Glutamatergic neuron (in vitro differentiated cells): ENCODE measurements at regions not wholly inside any gene's neighbourhood (a gene's known extent, or its start where the extent isn't known, plus 50 kb on each side); places are given as distances from the start of the nearest gene placed in this dataset.
"Not testable (repeated sequence)": the region's sequence is repeated elsewhere in the genome, so short reads cannot be mapped to it uniquely, and the experiment has no call there.

Experiments used
- DNase-seq: peaks from one replicate; pipeline ENCODE4 v3.0.0; 2022
- H3K27ac Mint-ChIP-seq: one replicate; pipeline ENCODE4 v1.8.0; 2020; ENCODE audit warnings: mild to moderate bottlenecking, mixed read lengths, inconsistent platforms; ENCODE audit not compliant: unreplicated experiment
- H3K27me3 Mint-ChIP-seq: one replicate; pipeline ENCODE4 v1.8.0; 2020; ENCODE audit warnings: mild to moderate bottlenecking, moderate library complexity, mixed read lengths, inconsistent platforms; ENCODE audit not compliant: unreplicated experiment
- H3K36me3 Mint-ChIP-seq: one replicate; pipeline ENCODE4 v1.8.0; 2020; ENCODE audit warnings: mild to moderate bottlenecking, mixed read lengths, inconsistent platforms; ENCODE audit not compliant: unreplicated experiment
- H3K4me1 Mint-ChIP-seq: one replicate; pipeline ENCODE4 v1.8.0; 2020; ENCODE audit warnings: mild to moderate bottlenecking, low read depth, mixed read lengths, inconsistent platforms; ENCODE audit not compliant: unreplicated experiment
- H3K4me3 Mint-ChIP-seq: one replicate; pipeline ENCODE4 v1.8.0; 2020; ENCODE audit warnings: mild to moderate bottlenecking, mixed read lengths, inconsistent platforms; ENCODE audit not compliant: unreplicated experiment
- H3K9me3 Mint-ChIP-seq: one replicate; pipeline ENCODE4 v1.8.0; 2020; ENCODE audit warnings: mild to moderate bottlenecking, moderate library complexity, mixed read lengths, inconsistent platforms; ENCODE audit not compliant: unreplicated experiment
- TF ChIP-seq, protein P1 (sequence below): fragments of 200-600 bp; sonication (generic); IDR thresholded peaks from one replicate; pipeline ENCODE4 v1.5.0; 2021; ENCODE audit not compliant: partially characterized antibody, unreplicated experiment

DNA sequence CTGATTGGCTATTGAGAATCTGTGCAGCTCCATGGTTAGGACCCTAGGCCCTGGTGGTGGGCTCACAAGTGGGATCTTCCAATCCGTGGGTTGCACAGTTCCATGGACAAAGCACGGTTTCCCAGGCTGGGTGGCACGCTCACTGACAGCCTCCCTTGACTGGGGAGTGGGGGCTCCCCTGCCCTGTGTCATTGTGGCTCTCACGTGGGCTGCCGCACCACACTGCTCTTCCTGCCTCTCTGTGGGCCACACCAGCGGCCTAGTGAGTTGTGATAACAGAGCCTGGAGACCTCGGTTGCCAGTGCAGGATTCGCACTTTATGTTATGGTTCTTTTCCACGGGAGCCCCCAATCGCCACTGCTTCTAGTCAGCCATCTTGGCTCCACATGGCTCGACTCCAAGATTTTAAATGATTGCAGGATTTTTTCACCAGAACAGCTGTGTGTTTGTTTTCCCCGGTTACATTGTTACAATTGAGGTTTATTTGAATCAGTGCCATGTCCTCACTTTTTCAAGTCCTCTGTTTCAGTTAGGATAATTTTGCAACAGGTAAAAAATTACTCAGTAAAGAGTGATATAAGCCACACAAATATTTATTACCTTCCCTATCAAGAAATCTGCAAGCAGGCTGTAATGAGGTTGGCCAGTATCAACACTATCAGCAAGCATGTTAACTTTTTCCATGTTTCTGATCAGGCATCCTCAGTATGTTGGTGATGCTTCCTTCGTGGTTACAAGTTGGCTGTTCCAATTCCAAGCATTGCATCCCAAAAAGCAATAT lies 253.8 kb downstream of the ZNF608 start:
- Mint-ChIP-seq H3K9me3 (peaks cover 6% of the 10 kb centered on the region), H3K36me3 (peaks cover 22% of the 10 kb centered on the region), H3K4me1 (no peaks in the 10 kb centered on the region), H3K27ac (no peak overlapping the region), H3K4me3 (no peak overlapping the region), H3K27me3 (peaks cover 2% of the 10 kb centered on the region)
- no peak for DNase-seq
- TF ChIP-seq, protein P1, sequence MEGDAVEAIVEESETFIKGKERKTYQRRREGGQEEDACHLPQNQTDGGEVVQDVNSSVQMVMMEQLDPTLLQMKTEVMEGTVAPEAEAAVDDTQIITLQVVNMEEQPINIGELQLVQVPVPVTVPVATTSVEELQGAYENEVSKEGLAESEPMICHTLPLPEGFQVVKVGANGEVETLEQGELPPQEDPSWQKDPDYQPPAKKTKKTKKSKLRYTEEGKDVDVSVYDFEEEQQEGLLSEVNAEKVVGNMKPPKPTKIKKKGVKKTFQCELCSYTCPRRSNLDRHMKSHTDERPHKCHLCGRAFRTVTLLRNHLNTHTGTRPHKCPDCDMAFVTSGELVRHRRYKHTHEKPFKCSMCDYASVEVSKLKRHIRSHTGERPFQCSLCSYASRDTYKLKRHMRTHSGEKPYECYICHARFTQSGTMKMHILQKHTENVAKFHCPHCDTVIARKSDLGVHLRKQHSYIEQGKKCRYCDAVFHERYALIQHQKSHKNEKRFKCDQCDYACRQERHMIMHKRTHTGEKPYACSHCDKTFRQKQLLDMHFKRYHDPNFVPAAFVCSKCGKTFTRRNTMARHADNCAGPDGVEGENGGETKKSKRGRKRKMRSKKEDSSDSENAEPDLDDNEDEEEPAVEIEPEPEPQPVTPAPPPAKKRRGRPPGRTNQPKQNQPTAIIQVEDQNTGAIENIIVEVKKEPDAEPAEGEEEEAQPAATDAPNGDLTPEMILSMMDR, result no peak

DNA sequence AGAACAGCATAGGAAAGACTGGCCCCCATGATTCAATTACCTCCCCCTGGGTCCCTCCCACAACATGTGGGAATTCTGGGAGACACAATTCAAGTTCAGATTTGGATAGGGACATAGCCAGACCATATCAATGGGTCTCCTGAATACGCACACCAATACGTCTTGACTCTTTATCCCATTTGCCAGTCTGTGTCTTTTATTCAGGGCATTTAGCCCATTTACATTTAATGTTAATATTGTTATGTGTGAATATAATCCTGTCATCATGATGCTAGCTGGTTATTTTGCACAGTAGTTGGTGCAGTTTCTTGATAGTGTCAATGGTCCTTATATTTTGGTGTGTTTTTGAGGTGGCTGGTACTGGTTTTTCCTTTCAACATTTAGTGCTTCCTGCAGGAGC lies 256.1 kb downstream of the ZNF608 start:
- H3K27ac Mint-ChIP-seq, DNase-seq, H3K9me3 Mint-ChIP-seq, H3K27me3 Mint-ChIP-seq, H3K4me1 Mint-ChIP-seq, H3K4me3 Mint-ChIP-seq: not testable (repeated sequence)
- H3K36me3 Mint-ChIP-seq, result peaks cover 31% of the 10 kb centered on the region

DNA sequence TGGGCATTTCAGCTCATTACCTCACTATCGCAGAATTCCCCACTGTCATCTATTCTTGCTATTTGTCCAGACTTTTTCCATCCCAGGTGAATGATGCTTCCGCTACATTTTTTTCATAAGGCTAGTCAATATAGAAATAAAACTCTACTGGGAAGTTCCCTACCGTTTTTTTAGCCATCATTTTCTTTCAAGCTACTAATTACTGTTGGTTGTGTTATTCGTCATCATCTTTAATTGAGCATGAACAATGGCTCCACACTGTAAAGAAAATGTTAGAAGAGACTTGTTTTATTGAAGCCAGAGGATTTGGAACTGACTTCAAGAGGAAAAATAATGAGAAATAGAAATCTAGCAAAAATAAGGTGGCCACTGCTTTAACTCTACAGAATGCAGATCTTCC lies 265.0 kb downstream of the ZNF608 start:
- H3K4me1 Mint-ChIP-seq, result no peaks in the 10 kb centered on the region
- H3K36me3 Mint-ChIP-seq, result peaks cover 4% of the 10 kb centered on the region
- peaks cover 3% of the 10 kb centered on the region for H3K27me3 Mint-ChIP-seq
- TF ChIP-seq, protein P1, result no peak
- no peaks in the 10 kb centered on the region for H3K9me3 Mint-ChIP-seq
- no peak overlapping the region for H3K27ac Mint-ChIP-seq
- DNase-seq, result no peak
- H3K4me3 Mint-ChIP-seq, result no peak overlapping the region

DNA sequence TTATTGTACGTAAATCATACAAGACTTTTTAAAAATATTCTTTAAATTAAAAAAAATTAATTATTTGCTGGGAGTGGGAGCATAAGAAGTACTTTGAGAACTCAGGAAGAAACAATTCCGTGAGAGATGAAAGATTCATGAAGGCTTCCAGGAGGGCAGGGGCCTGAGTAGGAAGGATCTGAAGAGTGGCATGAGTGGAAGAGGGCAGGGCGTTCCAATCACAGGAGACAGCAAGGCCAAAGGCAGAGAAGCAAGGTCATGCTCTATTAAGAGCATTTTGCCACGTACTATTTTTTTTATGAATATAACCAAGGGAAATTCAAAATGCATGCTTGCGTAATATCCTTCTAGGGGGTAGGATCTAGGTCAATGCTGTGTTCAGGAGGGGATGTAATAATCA lies 265.5 kb downstream of the ZNF608 start:
- no peak for DNase-seq
- no peaks in the 10 kb centered on the region for H3K9me3 Mint-ChIP-seq
- H3K36me3 Mint-ChIP-seq, result peaks cover 4% of the 10 kb centered on the region
- no peaks in the 10 kb centered on the region for H3K4me1 Mint-ChIP-seq
- TF ChIP-seq, protein P1, result no peak
- no peak overlapping the region for H3K4me3 Mint-ChIP-seq
- peaks cover 5% of the 10 kb centered on the region for H3K27me3 Mint-ChIP-seq
- H3K27ac Mint-ChIP-seq, result no peak overlapping the region

DNA sequence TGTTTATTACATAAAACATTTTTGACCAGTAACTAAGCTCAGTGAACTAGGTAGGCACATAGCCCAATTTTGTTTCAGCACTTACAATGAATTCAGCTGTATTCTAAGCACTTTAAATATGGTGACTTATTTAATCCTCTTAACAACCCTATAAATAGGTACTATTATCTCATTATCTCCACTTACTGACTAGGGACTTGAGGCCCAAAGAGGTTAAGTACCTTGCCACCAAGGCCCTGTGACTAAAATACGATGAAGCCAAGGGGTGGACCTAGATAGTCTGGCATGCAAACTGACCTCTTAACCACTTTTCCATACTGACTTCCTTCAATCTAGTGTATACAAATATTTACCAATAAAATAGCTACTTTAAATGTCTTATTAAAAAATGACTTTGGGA lies 266.4 kb downstream of the ZNF608 start:
- Mint-ChIP-seq H3K36me3 (peaks cover 4% of the 10 kb centered on the region), H3K27ac (no peak overlapping the region), H3K4me1 (no peaks in the 10 kb centered on the region), H3K9me3 (no peaks in the 10 kb centered on the region), H3K4me3 (no peak overlapping the region), H3K27me3 (peaks cover 5% of the 10 kb centered on the region)
- TF ChIP-seq, protein P1, result no peak
- no peak for DNase-seq
